Thyroid gland (tissue), 4 donors: ENCODE measurements at regions not wholly inside any gene's neighbourhood (a gene's known extent, or its start where the extent isn't known, plus 50 kb on each side); places are given as distances from the start of the nearest gene placed in this dataset.

Source experiments
- DNase-seq, 2 donors: peaks; one replicate each; pipeline ENCODE4 v3.0.0-alpha.2; 2019
- H3K27ac ChIP-seq, 3 donors: fragments of 200-600 bp; sonication (generic); 1 replicate in 2 of 3; 2 replicates in 1 of 3; pipeline ENCODE4 v1.5.1; 2016 to 2019; ENCODE audit warnings: mild to moderate bottlenecking in 1 of 3, moderate library complexity in 1 of 3
- H3K27me3 ChIP-seq: fragments of 200-600 bp; sonication (generic); one replicate; pipeline ENCODE4 v1.5.1; 2019
- H3K36me3 ChIP-seq, 2 donors: fragments of 200-600 bp; sonication (generic); one replicate each; pipeline ENCODE4 v1.5.1; 2016 to 2019
- H3K4me1 ChIP-seq, 2 donors: fragments of 200-600 bp; sonication (generic); one replicate each; pipeline ENCODE4 v1.5.1; 2017 to 2019
- H3K4me3 ChIP-seq, 3 donors: fragments of 200-600 bp; sonication (generic); replicated peaks in 1 of 3; 1 replicate in 2 of 3; 2 replicates in 1 of 3; pipeline ENCODE4 v1.5.1; 2016; ENCODE audit warnings: mild to moderate bottlenecking in 1 of 3
- H3K9me3 ChIP-seq: fragments of 200-600 bp; sonication (generic); one replicate; pipeline ENCODE4 v1.5.1; 2017
- POLR2A ChIP-seq, 2 donors: fragments of 450-650 bp; IDR thresholded peaks; one replicate each; pipeline ENCODE4 v1.6.1; 2017; ENCODE audit warnings: antibody characterized with exemption in 2 of 2, mild to moderate bottlenecking in 2 of 2, moderate library complexity in 1 of 2
- WGBS, 2 donors: methylation state at CpG; one replicate each; pipeline ENCODE4 v1.1.5; 2017; 5-methylcytosine and 5-hydroxymethylcytosine counted together
- intact Hi-C: fragments of 100-400 bp; cut with DNase I; formaldehyde crosslinking; loops from one replicate; pipeline ENCODE4 v1.15.1; 2023
- TF ChIP-seq, protein P1 (sequence below), 6 experiments: fragments of 200-600 bp in 3 of 6; fragments of 450-650 bp in 3 of 6; sonication (generic) in 3 of 6; IDR thresholded peaks; one replicate each; pipeline ENCODE4 v1.5.1; 2016 to 2019; ENCODE audit warnings: antibody characterized with exemption in 6 of 6, mild to moderate bottlenecking in 2 of 6, inconsistent platforms in 1 of 6, moderate library complexity in 1 of 6

DNA sequence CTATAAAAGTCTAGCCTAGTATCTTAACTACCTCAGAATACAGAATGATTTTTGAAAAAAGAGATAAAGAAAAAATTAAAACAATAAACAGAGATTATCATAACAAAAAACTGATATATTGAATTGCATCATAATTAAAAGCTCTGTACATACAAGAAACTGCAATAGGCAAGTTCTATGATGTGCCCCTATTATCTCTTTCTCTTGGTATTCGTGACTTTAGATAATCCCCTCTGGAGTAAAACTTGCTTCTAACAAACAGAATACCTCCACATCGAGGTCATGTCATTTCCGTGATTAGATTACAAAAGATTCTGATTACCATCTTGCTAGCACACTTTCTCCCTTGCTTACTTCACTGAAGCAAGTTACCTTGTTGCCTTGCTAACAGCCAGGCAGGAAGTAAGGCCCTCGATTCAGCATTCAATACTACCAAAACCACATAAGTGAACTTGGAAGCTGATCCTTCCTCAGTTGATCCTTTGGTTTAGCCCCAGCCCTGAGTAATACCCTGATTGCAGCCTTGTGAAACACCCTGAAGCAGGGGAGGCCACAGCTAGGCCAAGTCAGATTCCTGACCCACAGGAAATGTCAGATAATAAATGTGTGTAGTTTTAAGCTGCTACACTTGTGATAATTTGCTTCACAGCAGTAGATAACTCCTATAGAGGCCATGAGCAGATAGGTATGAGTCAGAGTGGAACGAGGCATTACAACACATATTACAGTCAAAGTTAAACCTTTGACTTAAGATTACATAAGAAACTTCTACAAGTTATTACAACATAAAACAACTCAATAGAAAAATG, 53.7 kb upstream of the TMX4 start:
- H3K27ac ChIP-seq, result no peak overlapping the region
- no peaks in the 10 kb centered on the region for H3K4me1 ChIP-seq
- TF ChIP-seq, protein P1, sequence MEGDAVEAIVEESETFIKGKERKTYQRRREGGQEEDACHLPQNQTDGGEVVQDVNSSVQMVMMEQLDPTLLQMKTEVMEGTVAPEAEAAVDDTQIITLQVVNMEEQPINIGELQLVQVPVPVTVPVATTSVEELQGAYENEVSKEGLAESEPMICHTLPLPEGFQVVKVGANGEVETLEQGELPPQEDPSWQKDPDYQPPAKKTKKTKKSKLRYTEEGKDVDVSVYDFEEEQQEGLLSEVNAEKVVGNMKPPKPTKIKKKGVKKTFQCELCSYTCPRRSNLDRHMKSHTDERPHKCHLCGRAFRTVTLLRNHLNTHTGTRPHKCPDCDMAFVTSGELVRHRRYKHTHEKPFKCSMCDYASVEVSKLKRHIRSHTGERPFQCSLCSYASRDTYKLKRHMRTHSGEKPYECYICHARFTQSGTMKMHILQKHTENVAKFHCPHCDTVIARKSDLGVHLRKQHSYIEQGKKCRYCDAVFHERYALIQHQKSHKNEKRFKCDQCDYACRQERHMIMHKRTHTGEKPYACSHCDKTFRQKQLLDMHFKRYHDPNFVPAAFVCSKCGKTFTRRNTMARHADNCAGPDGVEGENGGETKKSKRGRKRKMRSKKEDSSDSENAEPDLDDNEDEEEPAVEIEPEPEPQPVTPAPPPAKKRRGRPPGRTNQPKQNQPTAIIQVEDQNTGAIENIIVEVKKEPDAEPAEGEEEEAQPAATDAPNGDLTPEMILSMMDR (IDR thresholded peaks at IDR 0.05), result no peak
- TF ChIP-seq POLR2A (IDR thresholded peaks at IDR 0.05), result no peak
- no peaks in the 10 kb centered on the region for H3K36me3 ChIP-seq
- WGBS, 2 donors, result 64 to 72% methylated on average over 5 of the region's 5 CpGs
- H3K4me3 ChIP-seq, result no peak overlapping the region
- no peaks in the 10 kb centered on the region for H3K27me3 ChIP-seq
- intact Hi-C loops, result no loop called here
- H3K9me3 ChIP-seq, result no peaks in the 10 kb centered on the region
- DNase-seq, result no peak

DNA sequence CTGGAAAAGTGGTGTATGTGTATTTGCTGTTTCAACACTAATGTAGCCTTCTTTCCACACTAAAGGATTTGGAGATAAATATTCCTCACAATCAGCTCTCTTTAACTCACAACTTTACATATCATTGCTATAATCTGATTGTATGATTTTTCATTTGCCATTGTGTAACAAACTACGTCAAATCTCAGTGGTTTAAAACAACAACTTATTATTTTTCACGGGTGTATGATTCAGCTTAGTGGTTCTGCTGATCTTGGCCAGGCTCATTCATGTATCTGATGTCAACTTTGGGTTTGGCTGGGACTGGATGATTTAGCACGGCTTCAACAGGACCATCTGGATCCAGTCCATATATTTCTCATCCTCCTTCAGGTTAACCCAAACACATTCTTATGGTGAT, 55.4 kb upstream of the TMX4 start:
- no peak for DNase-seq
- intact Hi-C loops, result no loop called here
- Histone ChIP-seq H3K4me3 (no peak overlapping the region), H3K36me3 (no peaks in the 10 kb centered on the region), H3K27ac (no peak overlapping the region), H3K27me3 (no peaks in the 10 kb centered on the region), H3K4me1 (no peaks in the 10 kb centered on the region), H3K9me3 (no peaks in the 10 kb centered on the region)
- 86 to 89% methylated on average over 3 of the region's 3 CpGs for WGBS, 2 donors
- TF ChIP-seq, protein P1 (IDR thresholded peaks at IDR 0.05), result no peak
- no peak for TF ChIP-seq POLR2A (IDR thresholded peaks at IDR 0.05)

DNA sequence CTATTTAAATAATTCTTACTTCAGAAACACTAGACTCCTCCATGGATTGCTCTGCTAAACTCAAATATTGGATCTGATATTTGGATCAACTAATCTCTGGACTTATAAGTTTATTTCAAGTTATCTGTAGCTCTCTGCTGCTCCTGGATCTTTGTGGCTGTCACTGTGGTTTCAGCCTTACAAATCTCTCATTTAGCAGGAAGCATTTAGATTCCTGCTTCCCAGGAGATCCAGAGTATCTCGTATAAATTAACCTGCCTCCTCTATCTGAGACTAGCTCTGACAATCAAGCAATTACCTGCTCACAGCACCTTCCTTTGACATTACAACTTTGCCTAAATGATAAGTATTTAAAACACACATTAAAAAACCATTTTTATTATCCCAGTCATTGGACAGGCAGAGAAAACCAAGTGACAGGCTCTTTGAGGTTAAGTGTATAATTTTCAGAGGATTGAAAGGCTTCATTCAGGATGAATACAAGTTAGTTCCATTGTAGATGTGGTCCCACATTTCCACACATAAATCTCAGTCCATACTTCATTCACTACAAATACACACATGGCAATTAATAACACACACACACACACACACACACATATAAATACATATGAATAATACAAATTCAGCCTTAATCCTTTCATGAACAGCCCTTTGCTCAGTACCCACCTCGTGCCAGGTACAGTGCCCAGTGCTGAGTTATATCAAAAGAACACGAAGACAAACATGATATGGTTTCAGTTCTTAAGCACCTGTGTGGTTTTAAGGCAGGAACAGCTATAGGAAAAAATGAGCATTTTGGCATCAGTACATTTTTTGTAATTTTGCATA, 55.5 kb upstream of the PLCB1 start:
- intact Hi-C loops, result no loop called here
- no peak overlapping the region for H3K4me3 ChIP-seq
- H3K9me3 ChIP-seq, result no peaks in the 10 kb centered on the region
- TF ChIP-seq, protein P1 (IDR thresholded peaks at IDR 0.05), result no peak
- TF ChIP-seq POLR2A (IDR thresholded peaks at IDR 0.05), result no peak
- DNase-seq, result no peak
- H3K36me3 ChIP-seq, result no peaks in the 10 kb centered on the region
- no peaks in the 10 kb centered on the region for H3K4me1 ChIP-seq
- no peak overlapping the region for H3K27ac ChIP-seq
- H3K27me3 ChIP-seq, result no peaks in the 10 kb centered on the region
- 81 to 87% methylated on average over 3 of the region's 3 CpGs for WGBS, 2 donors

DNA sequence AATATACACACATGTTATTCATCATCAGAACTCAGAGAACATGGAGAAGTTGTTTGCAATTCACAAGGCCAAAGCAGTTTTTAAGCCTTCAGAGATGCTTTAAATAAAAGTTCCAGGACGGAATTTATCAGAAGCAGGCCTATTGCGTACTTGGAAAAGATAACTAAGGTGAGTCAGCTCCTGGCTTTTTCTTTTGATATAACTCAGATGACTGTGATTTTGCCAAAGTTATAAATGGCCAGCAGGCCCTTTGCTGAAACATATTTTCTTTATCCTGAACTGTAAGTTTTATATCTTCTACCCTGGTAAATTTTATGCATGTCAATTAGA, 55.0 kb upstream of the PLCB1 start:
- Histone ChIP-seq H3K4me3 (no peak overlapping the region), H3K4me1 (no peaks in the 10 kb centered on the region), H3K36me3 (no peaks in the 10 kb centered on the region), H3K27ac (no peak overlapping the region), H3K9me3 (no peaks in the 10 kb centered on the region), H3K27me3 (no peaks in the 10 kb centered on the region)
- DNase-seq, result no peak
- no peak for TF ChIP-seq POLR2A (IDR thresholded peaks at IDR 0.05)
- TF ChIP-seq, protein P1 (IDR thresholded peaks at IDR 0.05), result no peak
- intact Hi-C loops, result no loop called here
- WGBS, 2 donors, result 89 to 90% methylated on average over 2 of the region's 2 CpGs

DNA sequence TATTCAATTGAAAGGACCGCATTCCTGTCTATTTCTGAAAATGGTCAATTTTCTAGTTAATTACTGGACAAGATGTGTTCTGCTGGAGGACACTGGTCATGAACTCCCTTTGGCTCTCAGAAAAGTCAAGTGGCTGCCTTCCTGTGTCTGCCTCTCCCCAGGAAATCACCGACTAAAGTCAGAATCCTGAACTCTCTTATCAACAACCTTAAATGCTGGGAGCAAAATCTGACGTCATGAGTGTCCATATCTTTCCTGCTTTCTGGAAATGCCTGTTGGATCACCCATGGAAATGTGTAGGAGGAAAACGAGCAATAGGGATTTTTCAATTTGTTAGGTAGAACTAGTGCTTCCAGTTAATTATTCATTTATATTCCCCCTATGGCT, 53.5 kb upstream of the PLCB1 start:
- no peaks in the 10 kb centered on the region for H3K4me1 ChIP-seq
- no peak for DNase-seq
- H3K27me3 ChIP-seq, result no peaks in the 10 kb centered on the region
- H3K4me3 ChIP-seq, result no peak overlapping the region
- 57 to 67% methylated on average over 4 of the region's 4 CpGs for WGBS, 2 donors
- intact Hi-C loops, result no loop called here
- H3K9me3 ChIP-seq, result no peaks in the 10 kb centered on the region
- TF ChIP-seq POLR2A (IDR thresholded peaks at IDR 0.05), result no peak
- TF ChIP-seq, protein P1 (IDR thresholded peaks at IDR 0.05), result no peak
- no peaks in the 10 kb centered on the region for H3K36me3 ChIP-seq
- H3K27ac ChIP-seq, result no peak overlapping the region
